GM19351 (cell line): ENCODE measurements at regions not wholly inside any gene's neighbourhood (a gene's known extent, or its start where the extent isn't known, plus 50 kb on each side); places are given as distances from the start of the nearest gene placed in this dataset.

Experiments
- ATAC-seq: cut with Tn5 transposase; IDR thresholded peaks from one replicate; pipeline ENCODE4 v1.9.1; 2021; ENCODE audit warnings: mild to moderate bottlenecking, moderate library complexity; ENCODE audit not compliant: unreplicated experiment

- no peak for ATAC-seq
Measured at GRCh38 chr5:2575292-2575691, 176.2 kb downstream of the IRX2 start.

- no peak for ATAC-seq
Measured at GRCh38 chr5:2574155-2574554, 177.3 kb downstream of the IRX2 start.

- ATAC-seq: no peak
Measured at GRCh38 chr5:2570586-2570985, 180.9 kb downstream of the IRX2 start.

- ATAC-seq: no peak
Measured at GRCh38 chr5:2569774-2570542, 181.5 kb downstream of the IRX2 start.

- ATAC-seq: no peak
Measured at GRCh38 chr5:2569176-2569575, 182.3 kb downstream of the IRX2 start.

- no peak for ATAC-seq
Measured at GRCh38 chr5:2566284-2566683, 185.2 kb downstream of the IRX2 start.

- ATAC-seq: no peak
Measured at GRCh38 chr5:2565147-2565546, 186.3 kb downstream of the IRX2 start.

- no peak for ATAC-seq
Measured at GRCh38 chr5:2563046-2563445, 188.4 kb downstream of the IRX2 start.

- no peak for ATAC-seq
Measured at GRCh38 chr5:2562036-2562435, 189.4 kb downstream of the IRX2 start.

- ATAC-seq: no peak
Measured at GRCh38 chr5:2560435-2560834, 191.0 kb downstream of the IRX2 start.

GRCh38 chr5:2557435-2557834, 194.0 kb downstream of the IRX2 start:
- no peak for ATAC-seq

GRCh38 chr5:2556375-2556966, 195.0 kb downstream of the IRX2 start:
- ATAC-seq: no peak

GRCh38 chr5:2553611-2554010, 197.9 kb downstream of the IRX2 start:
- no peak for ATAC-seq

- no peak for ATAC-seq
Measured at GRCh38 chr5:2550509-2550908, 201.0 kb downstream of the IRX2 start.

GRCh38 chr5:2549900-2550299, 201.6 kb downstream of the IRX2 start:
- ATAC-seq: no peak

- no peak for ATAC-seq
Measured at GRCh38 chr5:2549354-2549753, 202.1 kb downstream of the IRX2 start.

GRCh38 chr5:2546938-2547337, 204.5 kb downstream of the IRX2 start:
- no peak for ATAC-seq

- ATAC-seq: no peak
Measured at GRCh38 chr5:2544003-2544402, 207.5 kb downstream of the IRX2 start.

GRCh38 chr5:2542821-2543220, 208.7 kb downstream of the IRX2 start:
- no peak for ATAC-seq

GRCh38 chr5:2542026-2542425, 209.5 kb downstream of the IRX2 start:
- ATAC-seq: no peak

GRCh38 chr5:2538169-2538568, 213.3 kb downstream of the IRX2 start:
- no peak for ATAC-seq

- ATAC-seq: no peak
Measured at GRCh38 chr5:2537378-2538145, 213.9 kb downstream of the IRX2 start.
